ENCODE measurements at regions not wholly inside any gene's neighbourhood (a gene's known extent, or its start where the extent isn't known, plus 50 kb on each side); places are given as distances from the start of the nearest gene placed in this dataset.

GRCh38 chr9:90024409-90024808 is 419.6 kb downstream of the GADD45G start:
- TF ChIP-seq USF1 (IDR thresholded peaks at IDR 0.05; ENCODE audit: borderline replicate concordance, low read depth) (no peak), CTCF (IDR thresholded peaks at IDR 0.05) (no peak), MAX (IDR thresholded peaks at IDR 0.05; ENCODE audit: low read depth) (no peak), USF2 (IDR thresholded peaks at IDR 0.05; ENCODE audit: borderline replicate concordance, low read depth, low read length) (no peak), REST (IDR thresholded peaks at IDR 0.05; ENCODE audit: low read depth, low read length) (no peak), MXI1 (IDR thresholded peaks at IDR 0.05; ENCODE audit: low read depth, low read length) (no peak), CHD2 (IDR thresholded peaks at IDR 0.05; ENCODE audit: low read length, partially characterized antibody) (no peak), POLR2AphosphoS5 (IDR thresholded peaks at IDR 0.05; ENCODE audit: low read depth, low read length) (no peak), TAF1 (IDR thresholded peaks at IDR 0.05; ENCODE audit: borderline replicate concordance, low read depth, low read length) (no peak), NRF1 (IDR thresholded peaks at IDR 0.05; ENCODE audit: low read depth, low read length) (no peak), EZH2phosphoT487 (IDR thresholded peaks at IDR 0.05; ENCODE audit: borderline replicate concordance, low read depth) (no peak), EP300 (IDR thresholded peaks at IDR 0.05; ENCODE audit: borderline replicate concordance in 1 of 2, low read depth in 1 of 2, low read length in 1 of 2) (no peak), PBX3 (IDR thresholded peaks at IDR 0.05) (no peak)

All from SK-N-SH (cell line).